ENCODE measurements at regions not wholly inside any gene's neighbourhood (a gene's known extent, or its start where the extent isn't known, plus 50 kb on each side); places are given as distances from the start of the nearest gene placed in this dataset.
"Not testable (repeated sequence)": the region's sequence is repeated elsewhere in the genome, so short reads cannot be mapped to it uniquely, and the experiment has no call there.

GRCh38 chr13:53343361-53343744 is 314.7 kb downstream of the OLFM4 start:
- DNase-seq (ENCODE audit: low read depth in 3 of 3, low spot score in 2 of 3), result no peak

GRCh38 chr13:53351021-53351420 is 322.4 kb downstream of the OLFM4 start:
- peak in 1 of 3 donors; percentile 17 for DNase-seq (ENCODE audit: low read depth in 3 of 3, low spot score in 2 of 3)

GRCh38 chr13:53357582-53357981 is 329.0 kb downstream of the OLFM4 start:
- DNase-seq (ENCODE audit: low read depth in 3 of 3, low spot score in 2 of 3), result no peak

GRCh38 chr13:53368948-53369347 is 340.3 kb downstream of the OLFM4 start:
- no peak for DNase-seq (ENCODE audit: low read depth in 3 of 3, low spot score in 2 of 3)

GRCh38 chr13:53379485-53379884 is 350.9 kb downstream of the OLFM4 start:
- DNase-seq (ENCODE audit: low read depth in 3 of 3, low spot score in 2 of 3), result no peak

GRCh38 chr13:53382008-53382407 is 353.4 kb downstream of the OLFM4 start:
- DNase-seq (ENCODE audit: low read depth in 3 of 3, low spot score in 2 of 3), result no peak

GRCh38 chr13:53398051-53398450 is 369.4 kb downstream of the OLFM4 start:
- DNase-seq (ENCODE audit: low read depth in 3 of 3, low spot score in 2 of 3), result no peak

- DNase-seq (ENCODE audit: low read depth in 3 of 3, low spot score in 2 of 3), result no peak
Measured at GRCh38 chr13:53405616-53406015, 377.0 kb downstream of the OLFM4 start.

GRCh38 chr13:53408306-53408705 is 379.7 kb downstream of the OLFM4 start:
- DNase-seq (ENCODE audit: low read depth in 3 of 3, low spot score in 2 of 3), result no peak

- DNase-seq (ENCODE audit: low read depth in 3 of 3, low spot score in 2 of 3), result no peak
Measured at GRCh38 chr13:53408847-53409568, 380.4 kb downstream of the OLFM4 start.

GRCh38 chr13:53411463-53411862 is 382.9 kb downstream of the OLFM4 start:
- no peak for DNase-seq (ENCODE audit: low read depth in 3 of 3, low spot score in 2 of 3)

GRCh38 chr13:53415135-53415534 is 386.5 kb downstream of the OLFM4 start:
- no peak for DNase-seq (ENCODE audit: low read depth in 3 of 3, low spot score in 2 of 3)

GRCh38 chr13:53417601-53418000 is 389.0 kb downstream of the OLFM4 start:
- DNase-seq (ENCODE audit: low read depth in 3 of 3, low spot score in 2 of 3), result no peak

GRCh38 chr13:53422415-53422814 is 393.8 kb downstream of the OLFM4 start:
- no peak for DNase-seq (ENCODE audit: low read depth in 3 of 3, low spot score in 2 of 3)

GRCh38 chr13:53436396-53436795 is 407.8 kb downstream of the OLFM4 start:
- DNase-seq (ENCODE audit: low read depth in 3 of 3, low spot score in 2 of 3), result no peak

GRCh38 chr13:53439439-53440225 is 411.0 kb downstream of the OLFM4 start:
- no peak for DNase-seq (ENCODE audit: low read depth in 3 of 3, low spot score in 2 of 3)

- DNase-seq (ENCODE audit: low read depth in 3 of 3, low spot score in 2 of 3), result no peak
Measured at GRCh38 chr13:53442979-53443378, 414.4 kb downstream of the OLFM4 start.

- DNase-seq (ENCODE audit: low read depth in 3 of 3, low spot score in 2 of 3), result no peak
Measured at GRCh38 chr13:53445686-53446085, 417.1 kb downstream of the OLFM4 start.

GRCh38 chr13:53447456-53447855 is 418.8 kb downstream of the OLFM4 start:
- DNase-seq (ENCODE audit: low read depth in 3 of 3, low spot score in 2 of 3), result no peak

- DNase-seq (ENCODE audit: low read depth in 3 of 3, low spot score in 2 of 3), result peak in 1 of 3 donors; percentile 10
Measured at GRCh38 chr13:53447863-53448262, 419.2 kb downstream of the OLFM4 start.

GRCh38 chr13:53452263-53452808 is 423.7 kb downstream of the OLFM4 start:
- DNase-seq (ENCODE audit: low read depth in 3 of 3, low spot score in 2 of 3), result not testable (repeated sequence)

GRCh38 chr13:53460796-53461195 is 432.2 kb downstream of the OLFM4 start:
- no peak for DNase-seq (ENCODE audit: low read depth in 3 of 3, low spot score in 2 of 3)
